Limb (tissue), 2 donors: ENCODE measurements at regions not wholly inside any gene's neighbourhood (a gene's known extent, or its start where the extent isn't known, plus 50 kb on each side); places are given as distances from the start of the nearest gene placed in this dataset.
"Not testable (repeated sequence)": the region's sequence is repeated elsewhere in the genome, so short reads cannot be mapped to it uniquely, and the experiment has no call there.

ENCODE experiments used
- DNase-seq, 2 donors: peaks; one replicate each; pipeline ENCODE4 v3.0.0-alpha.2; 2016; ENCODE audit errors: extremely low spot score in 2 of 2

GRCh38 chr3:164467007-164467406 lies 611.3 kb downstream of the SI start:
- DNase-seq, result no peak

- DNase-seq, result no peak
Observed at GRCh38 chr3:164465172-164465571, 613.1 kb downstream of the SI start.

DNA sequence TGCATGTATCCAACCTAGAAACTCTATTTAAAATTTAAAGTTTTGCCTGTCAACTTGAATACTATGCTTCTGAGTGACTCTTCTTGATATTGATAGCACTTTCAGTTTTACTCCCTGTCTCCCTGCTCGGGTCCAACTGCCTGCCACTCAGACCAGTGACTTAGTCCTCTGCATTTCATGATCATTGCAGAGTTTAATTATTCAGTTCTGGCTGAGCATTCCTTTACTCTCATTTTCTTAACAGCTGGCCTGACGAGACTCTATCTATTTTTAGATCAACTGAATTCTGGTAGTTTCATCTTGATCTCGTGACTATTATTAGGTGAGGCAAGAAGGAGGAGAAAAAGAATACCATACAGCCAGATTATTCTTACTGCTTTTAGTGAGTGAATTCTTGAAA lies 617.4 kb downstream of the SI start:
- DNase-seq, result no peak

- DNase-seq, result no peak
Observed at GRCh38 chr3:164459521-164460151, 618.7 kb downstream of the SI start.

DNA sequence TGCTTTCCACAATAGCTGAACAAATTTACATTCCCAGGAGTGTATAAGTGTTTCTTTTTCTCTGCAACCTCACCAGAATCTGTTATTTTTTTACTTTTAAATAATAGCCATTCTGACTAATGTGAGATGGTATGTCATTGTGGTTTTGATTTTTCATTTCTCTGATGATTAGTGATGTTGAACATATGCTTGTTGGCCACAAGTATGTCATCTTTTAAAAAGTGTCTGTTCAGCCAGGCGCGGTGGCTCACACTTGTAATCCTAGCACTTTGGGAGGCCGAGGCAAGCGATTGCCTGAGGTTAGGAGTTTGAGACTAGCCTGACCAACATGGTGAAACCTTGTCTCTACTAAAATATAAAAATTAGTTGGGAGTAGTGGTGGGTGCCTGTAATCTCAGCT lies 619.3 kb downstream of the SI start:
- no peak for DNase-seq

GRCh38 chr3:164453714-164454113 lies 624.6 kb downstream of the SI start:
- DNase-seq, result no peak

- DNase-seq, result no peak
Observed at GRCh38 chr3:164452707-164453106, 625.6 kb downstream of the SI start.

DNA sequence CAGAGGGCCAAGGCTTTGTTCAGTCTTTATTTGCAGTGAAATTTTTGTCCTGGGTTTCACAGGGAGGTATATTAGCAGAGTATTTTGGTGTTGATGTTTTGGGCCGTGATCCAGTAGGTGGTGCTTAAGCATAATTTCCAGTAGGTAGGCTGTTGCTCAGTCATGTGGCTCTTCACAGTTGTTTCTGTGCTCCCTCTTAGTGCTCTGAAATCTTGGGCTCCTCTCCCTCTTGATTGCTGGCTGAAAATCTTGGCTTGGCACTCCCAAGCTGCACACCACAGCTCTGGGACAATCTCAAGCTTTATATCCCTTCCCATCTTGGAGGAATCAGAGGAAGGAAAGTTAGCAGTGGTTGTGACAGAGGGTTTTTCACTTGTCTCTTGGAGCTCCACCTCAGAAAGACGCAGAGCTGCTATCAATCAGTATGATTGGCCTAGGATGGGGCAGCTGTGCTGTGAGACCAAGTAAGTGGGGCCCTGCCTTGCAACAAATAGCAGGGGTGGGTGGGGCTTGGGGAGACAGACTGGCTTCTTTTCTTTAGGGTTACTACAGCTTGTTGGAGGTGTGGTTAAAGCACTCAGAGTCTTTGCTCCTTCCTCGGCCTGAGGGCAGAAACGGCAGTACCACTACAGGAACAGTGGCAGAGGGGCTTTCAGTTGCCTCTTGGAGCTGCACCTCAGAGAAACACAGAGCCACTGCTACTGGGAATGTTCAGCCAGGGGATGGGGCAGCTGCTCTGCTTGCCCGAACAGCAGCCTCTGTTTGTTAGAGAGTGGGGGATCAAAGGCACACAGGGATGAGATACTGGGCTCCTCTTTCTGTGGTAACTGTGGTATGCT lies 627.0 kb downstream of the SI start:
- no peak for DNase-seq

GRCh38 chr3:164450276-164450905 lies 627.9 kb downstream of the SI start:
- DNase-seq, result no peak

DNA sequence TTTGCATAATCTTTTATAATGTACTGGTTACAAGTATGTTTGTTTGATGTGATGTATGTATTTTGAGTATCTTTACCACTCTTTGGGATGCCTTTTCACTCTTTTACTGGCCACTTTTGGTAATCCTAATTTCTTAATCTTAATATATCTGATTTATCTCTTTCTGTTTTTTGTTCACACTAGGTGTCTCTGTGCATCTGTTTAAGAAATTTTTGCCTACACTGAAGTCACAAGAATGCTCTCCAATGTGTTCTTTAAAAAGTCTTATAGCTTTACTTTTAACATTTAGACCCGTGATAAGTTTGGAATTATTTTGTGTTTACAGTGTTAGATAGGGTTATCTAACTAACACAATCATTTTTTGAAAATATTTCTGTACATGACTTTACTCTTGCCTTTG lies 659.1 kb downstream of the SI start:
- DNase-seq, result no peak

- DNase-seq, result peak in 1 of 2 donors; percentile 24
Observed at GRCh38 chr3:164418414-164418813, 659.9 kb downstream of the SI start.

- no peak for DNase-seq
Observed at GRCh38 chr3:164417955-164418354, 660.3 kb downstream of the SI start.

GRCh38 chr3:164416491-164417222 lies 661.6 kb downstream of the SI start:
- DNase-seq, result no peak

- no peak for DNase-seq
Observed at GRCh38 chr3:164408326-164408725, 670.0 kb downstream of the SI start.

DNA sequence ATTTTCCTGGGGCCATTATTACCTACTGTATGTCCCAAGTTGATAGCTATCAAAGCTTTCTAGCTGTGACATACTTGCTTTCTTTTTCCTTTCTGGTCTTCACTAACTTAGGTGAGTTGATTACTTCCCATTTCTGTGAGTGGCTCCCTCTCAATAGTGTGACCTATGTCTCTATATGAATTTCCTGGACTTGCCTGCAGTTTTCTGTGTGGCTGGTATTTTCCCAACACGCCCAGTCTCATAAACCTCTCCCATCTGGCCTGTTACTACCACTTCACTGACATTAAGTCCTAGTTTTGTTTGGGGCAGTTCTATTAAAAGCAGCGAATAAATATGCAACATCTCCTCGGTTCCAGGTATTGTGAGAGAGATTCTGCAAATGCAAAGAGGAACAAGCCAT lies 671.2 kb downstream of the SI start:
- no peak for DNase-seq

GRCh38 chr3:164406281-164406680 lies 672.0 kb downstream of the SI start:
- no peak for DNase-seq

- no peak for DNase-seq
Observed at GRCh38 chr3:164401923-164402322, 676.4 kb downstream of the SI start.

DNA sequence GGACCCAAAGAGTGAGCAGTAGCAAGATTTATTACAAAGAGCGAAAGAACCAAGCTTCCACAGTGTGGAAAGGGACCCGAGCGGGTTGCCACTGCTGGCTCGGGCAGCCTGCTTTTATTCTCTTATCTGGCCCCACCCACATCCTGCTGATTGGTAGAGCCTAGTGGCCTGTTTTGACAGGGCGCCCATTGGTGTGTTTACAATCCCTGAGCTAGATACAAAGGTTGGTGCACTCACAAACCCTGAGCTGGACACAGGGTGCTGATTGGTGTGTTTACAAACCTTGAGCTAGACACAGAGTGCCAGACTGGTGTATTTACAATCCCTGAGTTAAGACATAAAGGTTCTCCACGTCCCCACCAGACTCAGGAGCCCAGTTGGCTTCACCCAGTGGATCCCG lies 676.9 kb downstream of the SI start:
- DNase-seq, result not testable (repeated sequence)

GRCh38 chr3:164397462-164397861 lies 680.8 kb downstream of the SI start:
- no peak for DNase-seq

DNA sequence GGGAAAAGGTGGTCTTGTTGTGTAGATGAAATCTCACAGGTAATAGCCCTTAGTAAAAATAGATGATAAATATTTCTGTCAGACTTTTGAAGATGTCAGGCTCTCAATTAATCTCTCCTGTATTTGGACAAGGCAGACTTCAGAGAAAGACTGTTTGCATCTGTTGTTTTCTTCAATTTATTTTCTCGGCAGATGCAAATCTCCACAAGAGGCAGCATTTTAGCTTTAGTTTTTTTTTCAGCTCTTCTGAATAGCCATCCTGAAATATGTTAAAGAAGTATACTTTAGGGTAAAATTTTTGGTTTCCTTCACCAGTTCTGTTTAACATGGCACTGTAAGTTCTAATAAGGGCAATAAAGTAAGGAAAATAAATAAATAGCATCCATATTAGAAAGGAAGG lies 685.1 kb downstream of the SI start:
- no peak for DNase-seq

DNA sequence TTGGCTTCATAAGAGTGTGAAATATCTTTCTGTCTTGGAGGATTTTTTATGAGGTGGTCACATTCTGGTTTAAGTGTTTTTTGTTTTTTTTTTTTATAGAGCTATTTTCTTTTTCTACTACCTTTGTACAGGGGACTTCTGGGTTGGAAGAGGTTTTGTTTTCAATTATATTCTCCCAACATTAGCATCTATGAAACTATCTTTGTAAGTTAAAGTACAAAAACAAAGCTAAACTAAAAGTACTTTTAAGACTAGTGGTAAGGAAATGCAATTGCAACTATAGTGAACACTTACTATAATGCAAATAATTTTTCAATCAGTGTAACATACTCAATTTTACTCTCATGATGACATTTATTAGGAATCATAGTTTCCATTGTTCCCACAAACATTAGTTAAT lies 688.2 kb downstream of the SI start:
- DNase-seq, result no peak

- DNase-seq, result no peak
Observed at GRCh38 chr3:164387236-164387635, 691.1 kb downstream of the SI start.
